GM19025 (cell line): ENCODE measurements at regions not wholly inside any gene's neighbourhood (a gene's known extent, or its start where the extent isn't known, plus 50 kb on each side); places are given as distances from the start of the nearest gene placed in this dataset.
"Not testable (repeated sequence)": the region's sequence is repeated elsewhere in the genome, so short reads cannot be mapped to it uniquely, and the experiment has no call there.

Experiments used
- ATAC-seq: cut with Tn5 transposase; IDR thresholded peaks from one replicate; pipeline ENCODE4 v1.9.1; 2021; ENCODE audit warnings: mild to moderate bottlenecking, low read depth, moderate library complexity; ENCODE audit not compliant: unreplicated experiment

GRCh38 chr5:157968570-157968969 lies 109.6 kb upstream of the CLINT1 start:
- not testable (repeated sequence) for ATAC-seq

DNA sequence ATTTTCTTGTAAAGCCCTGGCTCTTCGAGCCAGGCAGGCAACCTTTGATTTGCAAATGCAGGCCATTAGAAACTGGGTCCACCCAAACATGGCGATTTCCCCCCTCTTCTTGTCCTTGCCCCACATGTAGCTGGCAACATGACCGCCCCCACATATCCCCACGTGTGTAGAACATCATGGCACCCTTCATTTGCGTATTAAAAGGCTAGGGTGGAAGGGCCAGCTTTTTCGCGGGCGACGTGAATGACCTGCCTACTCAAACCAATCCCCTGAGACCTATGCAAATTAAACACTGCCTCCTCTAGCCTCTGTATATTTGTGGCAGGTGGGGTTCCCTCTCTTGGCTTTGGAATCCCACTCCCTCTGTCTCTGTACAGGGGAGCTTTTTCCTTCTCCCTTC lies 107.0 kb upstream of the CLINT1 start:
- ATAC-seq: no peak

DNA sequence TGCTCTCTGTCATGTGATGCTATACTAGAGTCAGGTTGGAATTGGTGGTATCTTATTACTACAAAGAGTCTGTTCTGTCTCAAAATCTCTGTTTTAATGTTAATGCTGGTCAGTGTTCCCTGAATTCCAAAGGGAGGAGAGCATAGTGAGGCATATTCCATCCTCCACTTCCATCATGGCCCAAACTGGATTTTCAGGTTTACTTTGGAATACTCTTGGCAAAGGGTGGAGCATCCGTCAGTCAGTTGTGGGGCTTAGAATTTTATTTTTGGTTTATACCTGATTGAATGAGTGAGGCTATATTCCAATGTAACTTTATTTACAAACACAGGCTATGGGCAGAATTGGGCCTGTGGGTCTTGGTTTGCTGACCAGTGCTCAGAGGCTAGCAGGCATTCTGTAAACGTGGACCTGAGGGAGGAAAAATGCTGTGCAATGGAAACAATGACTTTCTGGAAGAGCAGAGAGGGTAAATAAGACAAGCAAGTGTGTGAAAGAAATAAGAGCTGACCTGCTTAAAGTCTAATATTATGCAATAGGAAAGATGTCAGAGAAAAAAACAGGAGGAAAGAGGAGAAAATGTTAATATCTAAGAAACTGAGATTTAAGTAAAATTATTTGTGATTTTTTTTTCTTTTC lies 106.2 kb upstream of the CLINT1 start:
- ATAC-seq: no peak

DNA sequence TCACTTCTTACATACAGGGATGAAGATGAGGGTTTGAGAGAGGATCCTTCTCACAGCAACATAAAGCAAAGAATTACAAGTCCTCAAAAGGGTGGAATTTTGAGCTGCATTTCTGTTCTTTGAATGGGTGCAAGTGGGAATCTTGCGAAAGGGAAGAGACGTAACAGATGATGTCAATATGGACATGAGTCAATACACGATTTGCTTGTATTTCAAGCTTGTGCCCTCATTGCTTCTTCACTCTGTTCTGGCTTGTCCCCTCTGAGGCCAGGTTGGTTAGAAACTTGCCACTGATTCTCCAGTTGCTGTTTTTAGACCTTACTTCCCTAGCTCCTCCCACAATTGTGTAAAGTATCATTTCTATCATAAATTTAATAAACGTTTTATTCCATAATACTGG lies 104.8 kb upstream of the CLINT1 start:
- no peak for ATAC-seq

DNA sequence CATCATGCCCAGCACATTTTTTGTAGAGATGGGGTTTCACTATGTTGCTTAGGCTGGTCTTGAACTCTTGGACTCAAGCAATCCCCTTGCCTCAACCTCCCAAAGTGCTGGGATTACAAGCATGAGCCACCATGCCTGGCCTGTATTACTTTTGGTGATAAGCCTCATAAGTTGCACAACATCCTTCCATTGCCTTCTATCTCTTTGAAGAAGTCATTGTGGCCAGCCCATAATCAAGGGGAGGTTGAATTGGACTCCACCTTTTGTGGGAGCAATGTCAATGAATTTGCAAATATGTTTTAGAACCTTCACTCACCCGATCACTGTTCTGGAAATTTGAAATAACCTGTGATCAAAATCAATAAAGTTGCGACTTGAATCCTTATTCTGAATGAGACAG lies 104.3 kb upstream of the CLINT1 start:
- no peak for ATAC-seq

- not testable (repeated sequence) for ATAC-seq
These were observed 103.7 kb upstream of the CLINT1 start for GRCh38 chr5:157962686-157963085.

DNA sequence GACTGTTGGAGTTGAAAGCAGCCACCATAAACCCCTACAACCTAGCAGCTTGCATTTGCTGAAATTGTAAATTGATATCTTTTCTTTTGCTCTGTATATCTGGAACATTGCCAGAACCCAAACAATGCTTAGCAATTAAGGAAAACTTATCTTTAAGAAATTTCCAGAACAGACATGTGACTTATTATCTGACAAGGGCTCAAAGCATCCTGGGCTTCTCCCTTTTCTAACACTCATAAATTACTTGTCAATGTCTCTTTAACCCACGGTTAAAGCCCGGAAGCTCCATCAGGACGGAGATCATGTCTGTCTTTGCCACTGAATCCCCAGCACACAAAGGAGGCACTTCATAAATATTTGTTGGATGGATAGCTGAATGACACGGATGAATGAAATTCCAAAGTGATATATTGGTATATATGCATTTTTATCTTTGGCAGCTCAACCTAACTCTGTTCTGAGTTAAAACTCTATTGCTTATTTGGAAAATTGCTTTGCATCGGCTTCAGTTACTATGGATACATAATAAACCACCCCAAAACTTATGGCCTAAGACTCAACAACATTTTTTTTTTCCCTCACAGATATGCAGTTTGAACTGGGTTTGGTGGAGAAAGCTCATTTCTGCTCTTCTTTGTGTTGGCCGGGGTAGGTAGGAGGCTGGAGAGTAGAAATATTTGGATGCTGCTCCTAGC lies 103.1 kb upstream of the CLINT1 start:
- no peak for ATAC-seq

DNA sequence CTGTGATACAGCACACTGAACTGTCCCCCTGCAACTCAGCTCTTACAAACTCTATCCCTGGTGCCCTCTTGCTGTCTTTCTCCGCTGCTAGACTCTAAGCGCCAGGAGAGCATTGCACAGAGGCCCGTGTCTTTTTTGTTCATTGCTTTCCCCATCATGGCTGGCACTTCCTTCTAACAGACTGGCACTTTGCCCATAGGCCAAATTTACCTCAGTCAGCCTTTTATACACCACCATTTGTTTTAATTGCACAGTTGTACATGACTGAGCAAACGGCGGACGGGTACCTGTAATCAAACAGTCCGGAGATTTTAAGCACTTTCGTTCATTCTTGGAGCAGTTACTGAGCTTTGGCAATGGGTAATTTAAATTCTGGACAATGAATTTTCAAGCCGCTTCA lies 102.2 kb upstream of the CLINT1 start:
- no peak for ATAC-seq

- no peak for ATAC-seq
These were observed 100.4 kb upstream of the CLINT1 start for GRCh38 chr5:157959370-157959769.

DNA sequence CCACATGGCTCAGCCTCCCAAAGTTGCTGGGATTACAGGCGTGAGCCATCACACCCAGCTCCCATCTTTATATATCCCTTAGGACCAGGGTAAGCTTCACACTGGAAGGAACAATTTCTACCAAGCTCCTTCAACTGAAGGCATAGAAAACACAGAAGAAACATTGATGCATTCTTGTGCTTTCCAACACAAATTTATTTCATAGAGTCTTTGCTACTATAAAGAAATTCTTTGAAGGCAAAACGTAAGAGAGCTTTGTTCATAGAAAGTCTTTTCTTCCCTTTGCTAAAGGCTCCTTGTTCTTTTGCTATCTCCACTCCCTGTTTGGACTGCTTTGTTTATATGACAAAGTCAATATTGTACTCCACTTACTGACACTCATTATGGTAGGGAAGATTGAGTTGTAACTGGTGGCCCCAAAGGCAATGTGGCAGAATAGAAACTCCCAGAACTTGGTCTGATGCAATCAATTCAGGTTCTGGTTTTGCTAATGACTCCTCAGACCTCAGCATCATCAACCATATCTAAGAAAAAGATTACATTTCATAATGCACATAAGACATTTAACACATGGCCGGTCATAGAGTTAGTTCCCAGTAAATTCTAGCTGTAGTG lies 97.4 kb upstream of the CLINT1 start:
- ATAC-seq: no peak

DNA sequence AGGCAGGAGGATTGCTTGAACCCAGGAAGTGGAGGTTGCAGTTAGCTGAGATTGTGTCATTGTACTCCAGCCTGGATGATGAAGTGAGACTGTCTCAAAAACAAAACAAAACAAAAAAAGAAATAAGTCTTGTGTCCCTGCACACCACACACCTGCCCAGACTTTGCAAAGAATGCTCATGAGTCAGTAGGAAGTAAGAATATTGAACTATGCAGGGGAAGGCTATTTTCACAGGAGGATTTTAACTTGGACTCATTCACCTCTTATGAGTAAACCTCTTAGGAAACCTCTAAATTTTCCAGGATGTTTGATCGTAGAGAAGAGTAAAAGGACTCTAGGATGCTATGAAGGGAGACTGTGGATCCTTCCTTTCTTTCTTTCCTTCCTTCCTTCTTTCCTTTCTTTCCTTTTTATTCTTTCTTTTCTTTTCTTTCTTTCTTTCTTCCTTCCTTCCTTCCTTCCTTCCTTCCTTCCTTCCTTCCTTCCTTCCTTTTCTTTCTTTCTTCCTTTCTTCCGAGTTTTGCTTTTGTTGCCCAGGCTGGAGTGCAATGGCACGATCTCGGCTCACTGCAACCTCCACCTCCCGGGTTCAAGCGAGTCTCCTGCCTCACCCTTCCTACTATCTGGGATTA lies 96.7 kb upstream of the CLINT1 start:
- no peak for ATAC-seq

DNA sequence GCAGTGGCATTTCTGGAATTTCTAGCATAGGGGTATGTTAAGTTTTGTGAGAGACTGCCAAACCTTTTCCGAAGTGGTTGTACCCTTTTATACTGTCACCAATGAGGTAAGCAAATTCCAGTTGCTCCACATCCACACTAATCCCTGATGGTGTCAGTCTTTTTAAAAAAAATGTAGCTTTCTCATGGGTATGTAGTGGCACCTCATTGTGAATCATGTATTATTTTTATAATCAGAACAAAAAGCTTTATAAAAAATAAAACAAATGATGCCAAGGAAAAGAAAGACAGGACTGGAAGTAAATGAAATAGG lies 93.4 kb upstream of the CLINT1 start:
- ATAC-seq: no peak

DNA sequence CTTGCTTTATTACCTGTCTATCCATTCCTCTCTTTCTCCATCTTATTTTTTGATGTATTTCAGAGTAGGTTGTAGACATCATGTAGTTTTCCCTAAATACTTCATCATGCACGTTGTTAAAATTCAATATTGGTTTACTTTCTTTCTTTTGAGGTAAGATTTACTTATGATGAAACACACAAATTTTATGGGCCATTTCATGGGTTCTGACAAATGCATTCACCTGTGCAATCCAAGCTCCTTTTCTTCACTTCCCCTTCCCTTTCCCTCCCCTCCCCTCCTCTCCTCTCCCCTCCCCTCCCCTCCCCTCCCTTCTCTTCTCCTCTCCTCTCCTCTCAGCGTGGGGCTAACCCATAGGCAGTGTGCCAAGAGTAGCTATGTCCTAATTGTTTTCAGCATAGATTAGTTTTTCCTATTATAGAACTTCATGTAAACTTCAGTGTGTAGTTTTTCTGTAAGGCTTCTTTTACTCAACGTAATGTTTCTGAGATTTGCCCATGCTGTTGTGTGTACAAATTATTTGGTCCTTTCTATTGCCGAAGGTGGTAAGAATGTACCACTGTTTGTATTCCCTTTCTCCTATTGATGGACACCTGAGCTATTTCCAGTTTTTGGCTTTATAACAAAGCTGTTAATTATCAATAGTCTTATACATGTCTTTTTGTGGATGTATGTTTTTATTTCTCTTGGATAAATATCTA lies 92.9 kb upstream of the CLINT1 start:
- ATAC-seq: no peak

GRCh38 chr5:157949520-157949919 lies 90.6 kb upstream of the CLINT1 start:
- no peak for ATAC-seq

GRCh38 chr5:157948738-157949410 lies 89.9 kb upstream of the CLINT1 start:
- no peak for ATAC-seq

DNA sequence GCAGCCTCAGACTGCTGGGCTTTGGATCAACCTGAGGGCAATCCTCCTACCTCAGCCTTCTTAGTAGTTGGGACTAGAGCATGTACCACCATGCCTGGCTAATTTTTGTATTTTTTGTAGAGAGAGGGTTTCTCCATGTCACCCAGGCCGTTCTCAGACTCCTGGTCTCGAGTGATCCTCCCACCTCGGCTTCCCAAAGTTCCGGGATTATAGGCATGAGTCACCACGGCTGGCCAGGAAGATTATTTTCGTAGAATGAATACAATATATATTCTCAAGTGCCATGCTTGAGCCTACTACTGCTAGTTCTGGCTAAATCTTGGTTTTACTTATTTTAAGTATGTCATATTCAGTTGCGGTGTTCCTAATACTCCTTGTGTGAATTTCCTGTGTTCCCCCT lies 88.2 kb upstream of the CLINT1 start:
- no peak for ATAC-seq

- not testable (repeated sequence) for ATAC-seq
These were observed 86.9 kb upstream of the CLINT1 start for GRCh38 chr5:157945822-157946221.

GRCh38 chr5:157944938-157945337 lies 86.0 kb upstream of the CLINT1 start:
- no peak for ATAC-seq

- no peak for ATAC-seq
These were observed 85.2 kb upstream of the CLINT1 start for GRCh38 chr5:157944077-157944633.

GRCh38 chr5:157942595-157942994 lies 83.7 kb upstream of the CLINT1 start:
- no peak for ATAC-seq
